MM.1S (cell line): ENCODE measurements at regions not wholly inside any gene's neighbourhood (a gene's known extent, or its start where the extent isn't known, plus 50 kb on each side); places are given as distances from the start of the nearest gene placed in this dataset.

Source experiments
- DNase-seq: peaks from one replicate; pipeline ENCODE4 v3.0.0-alpha.2; 2015
- H2AFZ ChIP-seq: fragments of 300-600 bp; sonication (generic); 2 replicates; pipeline ENCODE4 v1.6.0; 2016; ENCODE audit warnings: antibody characterized with exemption, low read length
- H3F3A ChIP-seq: fragments of 300-600 bp; sonication (generic); 2 replicates; pipeline ENCODE4 v1.6.1; 2016; ENCODE audit warnings: mild to moderate bottlenecking, antibody characterized with exemption, low read length, moderate library complexity, mixed read lengths; ENCODE audit not compliant: insufficient read depth
- H3K27ac ChIP-seq: fragments of 300-600 bp; sonication (generic); 2 replicates; pipeline ENCODE4 v1.5.1; 2016; ENCODE audit warnings: mild to moderate bottlenecking, low read length
- H3K27me3 ChIP-seq: fragments of 300-600 bp; sonication (generic); replicated peaks from 2 replicates; pipeline ENCODE4 v1.6.0; 2016; ENCODE audit warnings: low read length; ENCODE audit not compliant: insufficient read depth
- H3K36me3 ChIP-seq: fragments of 300-600 bp; sonication (generic); replicated peaks from 2 replicates; pipeline ENCODE4 v1.6.1; 2016; ENCODE audit warnings: mild to moderate bottlenecking, low read length, mixed read lengths; ENCODE audit not compliant: insufficient read depth
- H3K4me1 ChIP-seq: fragments of 300-600 bp; sonication (generic); 2 replicates; pipeline ENCODE4 v1.6.1; 2016; ENCODE audit warnings: low read length, mixed read lengths
- H3K4me2 ChIP-seq: fragments of 300-600 bp; sonication (generic); 2 replicates; pipeline ENCODE4 v1.6.0; 2016; ENCODE audit warnings: low read depth, low read length
- H3K4me3 ChIP-seq: fragments of 300-600 bp; sonication (generic); 2 replicates; pipeline ENCODE4 v1.5.1; 2016; ENCODE audit warnings: low read length, mixed read lengths
- H3K79me2 ChIP-seq: fragments of 300-600 bp; sonication (generic); 2 replicates; pipeline ENCODE4 v1.6.1; 2016; ENCODE audit warnings: mixed run types, low read length, mixed read lengths
- H3K9ac ChIP-seq: fragments of 300-600 bp; sonication (generic); 2 replicates; pipeline ENCODE4 v1.6.1; 2016; ENCODE audit warnings: low read length, mixed read lengths
- H3K9me2 ChIP-seq: fragments of 300-600 bp; sonication (generic); replicated peaks from 2 replicates; pipeline ENCODE4 v1.6.1; 2016; ENCODE audit warnings: mild to moderate bottlenecking, low read length, mixed read lengths; ENCODE audit not compliant: insufficient read depth
- H3K9me3 ChIP-seq: fragments of 300-600 bp; sonication (generic); replicated peaks from 2 replicates; pipeline ENCODE4 v1.6.1; 2016; ENCODE audit warnings: mild to moderate bottlenecking, low read length, mixed read lengths; ENCODE audit not compliant: insufficient read depth
- H4K20me1 ChIP-seq: fragments of 300-600 bp; sonication (generic); 2 replicates; pipeline ENCODE4 v1.6.1; 2016; ENCODE audit warnings: mild to moderate bottlenecking, low read length, moderate library complexity, mixed read lengths; ENCODE audit not compliant: insufficient read depth
- CTCF ChIP-seq: fragments of 300-600 bp; sonication (generic); IDR thresholded peaks from 2 replicates; pipeline ENCODE4 v1.5.1; 2016; ENCODE audit warnings: antibody characterized with exemption, low read length, mixed read lengths
- EZH2 ChIP-seq: fragments of 300-600 bp; sonication (generic); optimal IDR thresholded peaks from 2 replicates; pipeline ENCODE3; 2017; ENCODE audit warnings: low read depth, mild to moderate bottlenecking, antibody characterized with exemption, low read length, mixed read lengths
- EZH2phosphoT487 ChIP-seq: fragments of 300-600 bp; sonication (generic); IDR thresholded peaks from 2 replicates; pipeline ENCODE4 v1.6.1; 2018; ENCODE audit warnings: antibody characterized with exemption, low read length

DNA sequence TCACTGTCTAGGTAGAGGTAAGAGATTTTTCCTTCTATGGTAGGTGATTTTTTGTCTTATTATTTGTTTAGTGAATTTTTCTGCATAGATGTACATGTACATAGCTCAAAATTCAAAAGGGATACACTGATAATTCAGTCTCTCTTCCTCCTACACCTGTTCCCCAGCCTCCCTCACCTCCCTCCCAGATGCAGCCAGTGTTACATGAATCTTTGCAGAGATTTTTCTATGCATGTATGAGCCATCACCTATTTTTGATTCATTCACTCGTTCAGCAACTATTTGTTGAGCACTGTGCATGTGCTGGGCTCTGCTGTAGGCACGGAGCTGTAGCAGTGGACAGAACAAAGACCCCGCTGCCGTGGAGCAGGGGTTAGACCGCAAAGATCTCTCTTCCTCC, 218.9 kb downstream of the AACS start:
- H3K79me2 ChIP-seq, result no peaks in the 10 kb centered on the region
- TF ChIP-seq EZH2phosphoT487, result no peak
- no peak for TF ChIP-seq CTCF
- no peak for TF ChIP-seq EZH2
- H3K9me2 ChIP-seq, result no peaks in the 10 kb centered on the region
- H3K4me1 ChIP-seq, result no peaks in the 10 kb centered on the region
- no peak for DNase-seq
- H3K27me3 ChIP-seq, result no peaks in the 10 kb centered on the region
- no peaks in the 10 kb centered on the region for H4K20me1 ChIP-seq
- no peaks in the 10 kb centered on the region for H3K36me3 ChIP-seq
- no peaks in the 10 kb centered on the region for H3K9me3 ChIP-seq
- H3K4me2 ChIP-seq, result no peak overlapping the region
- H3F3A ChIP-seq, result no peaks in the 10 kb centered on the region
- no peak overlapping the region for H2AFZ ChIP-seq
- no peak overlapping the region for H3K4me3 ChIP-seq
- no peak overlapping the region for H3K27ac ChIP-seq
- no peak overlapping the region for H3K9ac ChIP-seq

GRCh38 chr12:125284945-125285685, 219.9 kb downstream of the AACS start:
- no peak for DNase-seq
- Histone ChIP-seq H3F3A (no peaks in the 10 kb centered on the region), H2AFZ (no peak overlapping the region), H4K20me1 (no peaks in the 10 kb centered on the region), H3K4me1 (no peaks in the 10 kb centered on the region), H3K4me2 (no peak overlapping the region), H3K36me3 (no peaks in the 10 kb centered on the region), H3K27ac (no peak overlapping the region), H3K9me3 (no peaks in the 10 kb centered on the region), H3K9me2 (no peaks in the 10 kb centered on the region), H3K79me2 (no peaks in the 10 kb centered on the region), H3K9ac (no peak overlapping the region), H3K27me3 (no peaks in the 10 kb centered on the region), H3K4me3 (no peak overlapping the region)
- no peak for TF ChIP-seq EZH2phosphoT487
- TF ChIP-seq EZH2, result no peak
- TF ChIP-seq CTCF, result no peak

- no peaks in the 10 kb centered on the region for H3K9me2 ChIP-seq
- H3K4me1 ChIP-seq, result no peaks in the 10 kb centered on the region
- H3K79me2 ChIP-seq, result no peaks in the 10 kb centered on the region
- H3K9ac ChIP-seq, result no peak overlapping the region
- DNase-seq, result no peak
- no peaks in the 10 kb centered on the region for H3K36me3 ChIP-seq
- H3K27me3 ChIP-seq, result no peaks in the 10 kb centered on the region
- H4K20me1 ChIP-seq, result no peaks in the 10 kb centered on the region
- H3F3A ChIP-seq, result no peaks in the 10 kb centered on the region
- H3K9me3 ChIP-seq, result no peaks in the 10 kb centered on the region
- no peak overlapping the region for H2AFZ ChIP-seq
- H3K27ac ChIP-seq, result no peak overlapping the region
- H3K4me2 ChIP-seq, result no peak overlapping the region
- no peak overlapping the region for H3K4me3 ChIP-seq
- TF ChIP-seq EZH2phosphoT487, result no peak
- no peak for TF ChIP-seq CTCF
These were observed 220.9 kb downstream of the AACS start for GRCh38 chr12:125286005-125286727.
